GM12875 (cell line): ENCODE measurements at regions not wholly inside any gene's neighbourhood (a gene's known extent, or its start where the extent isn't known, plus 50 kb on each side); places are given as distances from the start of the nearest gene placed in this dataset.

Experiments
- H3K4me3 ChIP-seq: one replicate; pipeline ENCODE4 v1.5.1; 2011; ENCODE audit warnings: low read depth, low read length, control low read depth
- CTCF ChIP-seq: IDR thresholded peaks from 2 replicates; pipeline ENCODE4 v1.5.1; 2011; ENCODE audit warnings: low read depth, mild to moderate bottlenecking, control low read depth, inconsistent platforms, low read length, moderate library complexity, borderline replicate concordance; ENCODE audit not compliant: insufficient read depth

- TF ChIP-seq CTCF: no peak
- H3K4me3 ChIP-seq: no peak overlapping the region
Measured at GRCh38 chr3:44184319-44184953, 57.2 kb upstream of the TOPAZ1 start.

GRCh38 chr3:44185396-44185915, 56.2 kb upstream of the TOPAZ1 start:
- no peak overlapping the region for H3K4me3 ChIP-seq
- TF ChIP-seq CTCF: no peak

GRCh38 chr3:44186111-44186672, 55.5 kb upstream of the TOPAZ1 start:
- TF ChIP-seq CTCF: no peak
- no peak overlapping the region for H3K4me3 ChIP-seq

GRCh38 chr3:44186712-44187111, 55.0 kb upstream of the TOPAZ1 start:
- H3K4me3 ChIP-seq: no peak overlapping the region
- no peak for TF ChIP-seq CTCF
